Ascending aorta (tissue), 2 donors: ENCODE measurements at regions not wholly inside any gene's neighbourhood (a gene's known extent, or its start where the extent isn't known, plus 50 kb on each side); places are given as distances from the start of the nearest gene placed in this dataset.

ENCODE experiments used
- DNase-seq, 2 donors: peaks; one replicate each; pipeline ENCODE4 v3.0.0-alpha.2; 2019; ENCODE audit warnings: low spot score in 2 of 2
- H3K27ac ChIP-seq, 2 donors: fragments of 200-600 bp; sonication (generic); one replicate each; pipeline ENCODE4 v1.5.1; 2016 to 2017; ENCODE audit warnings: mild to moderate bottlenecking in 1 of 2
- H3K27me3 ChIP-seq: fragments of 200-600 bp; sonication (generic); one replicate; pipeline ENCODE4 v1.5.1; 2017
- H3K36me3 ChIP-seq, 2 donors: fragments of 200-600 bp; sonication (generic); one replicate each; pipeline ENCODE4 v1.5.1; 2016
- H3K4me1 ChIP-seq, 2 donors: fragments of 200-600 bp; sonication (generic); one replicate each; pipeline ENCODE4 v1.5.1; 2016 to 2017; ENCODE audit warnings: mild to moderate bottlenecking in 1 of 2
- H3K4me3 ChIP-seq, 2 donors: fragments of 200-600 bp; sonication (generic); one replicate each; pipeline ENCODE4 v1.5.1; 2016 to 2017; ENCODE audit warnings: mild to moderate bottlenecking in 1 of 2
- H3K9me3 ChIP-seq, 2 donors: fragments of 200-600 bp; sonication (generic); one replicate each; pipeline ENCODE4 v1.5.1; 2016
- intact Hi-C: fragments of 100-400 bp; cut with DNase I; formaldehyde crosslinking; loops from one replicate; pipeline ENCODE4 v1.15.1; 2023
- TF ChIP-seq, protein P1 (sequence below), 3 experiments: fragments of 200-600 bp in 2 of 3; fragments of 450-650 bp in 1 of 3; sonication (generic) in 2 of 3; IDR thresholded peaks; one replicate each; pipeline ENCODE4 v1.5.1; 2016 to 2019; ENCODE audit warnings: antibody characterized with exemption in 3 of 3, mild to moderate bottlenecking in 1 of 3, moderate library complexity in 1 of 3

DNA sequence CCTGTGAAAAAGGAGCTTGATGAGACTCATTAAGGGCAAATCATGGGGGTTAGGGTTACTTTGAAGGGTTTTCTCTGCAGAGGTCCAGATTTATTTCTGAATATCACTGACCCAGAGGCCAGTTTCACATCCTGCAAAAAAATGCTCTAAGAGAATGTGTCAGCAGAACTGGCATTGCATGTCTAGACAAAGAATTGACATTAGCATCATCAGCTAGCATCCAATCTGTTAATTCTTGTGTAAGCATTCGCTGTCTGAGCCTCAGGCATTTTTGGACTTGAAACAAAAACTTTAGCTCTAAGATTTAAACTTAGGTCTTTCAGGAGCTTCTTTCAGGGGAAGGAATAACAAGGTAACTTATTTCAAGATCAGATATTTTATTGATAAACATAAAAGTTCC lies 187.9 kb upstream of the ELL2 start:
- TF ChIP-seq, protein P1, sequence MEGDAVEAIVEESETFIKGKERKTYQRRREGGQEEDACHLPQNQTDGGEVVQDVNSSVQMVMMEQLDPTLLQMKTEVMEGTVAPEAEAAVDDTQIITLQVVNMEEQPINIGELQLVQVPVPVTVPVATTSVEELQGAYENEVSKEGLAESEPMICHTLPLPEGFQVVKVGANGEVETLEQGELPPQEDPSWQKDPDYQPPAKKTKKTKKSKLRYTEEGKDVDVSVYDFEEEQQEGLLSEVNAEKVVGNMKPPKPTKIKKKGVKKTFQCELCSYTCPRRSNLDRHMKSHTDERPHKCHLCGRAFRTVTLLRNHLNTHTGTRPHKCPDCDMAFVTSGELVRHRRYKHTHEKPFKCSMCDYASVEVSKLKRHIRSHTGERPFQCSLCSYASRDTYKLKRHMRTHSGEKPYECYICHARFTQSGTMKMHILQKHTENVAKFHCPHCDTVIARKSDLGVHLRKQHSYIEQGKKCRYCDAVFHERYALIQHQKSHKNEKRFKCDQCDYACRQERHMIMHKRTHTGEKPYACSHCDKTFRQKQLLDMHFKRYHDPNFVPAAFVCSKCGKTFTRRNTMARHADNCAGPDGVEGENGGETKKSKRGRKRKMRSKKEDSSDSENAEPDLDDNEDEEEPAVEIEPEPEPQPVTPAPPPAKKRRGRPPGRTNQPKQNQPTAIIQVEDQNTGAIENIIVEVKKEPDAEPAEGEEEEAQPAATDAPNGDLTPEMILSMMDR (IDR thresholded peaks at IDR 0.05), result no peak
- no peak overlapping the region for H3K27ac ChIP-seq
- H3K9me3 ChIP-seq, result no peaks in the 10 kb centered on the region

DNA sequence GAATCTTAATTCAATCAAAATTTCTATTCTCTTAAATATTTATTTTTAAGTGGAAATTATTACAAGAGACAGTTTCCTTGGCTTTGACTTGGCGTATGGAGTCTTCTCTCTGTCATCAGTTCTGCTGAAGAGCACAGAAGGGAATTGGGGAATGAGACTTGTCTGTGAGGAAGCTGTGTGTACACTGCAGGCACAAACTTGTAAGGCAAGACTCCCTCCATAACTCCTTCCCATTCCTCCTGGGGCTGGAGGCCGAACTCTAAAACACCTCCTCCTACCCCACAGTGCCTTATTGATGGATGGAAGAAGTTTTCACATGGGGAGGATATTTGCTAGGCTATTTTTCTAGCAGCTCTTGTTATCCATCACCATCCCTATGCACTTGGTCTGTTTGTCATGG lies 187.4 kb upstream of the ELL2 start:
- Histone ChIP-seq H3K9me3 (no peaks in the 10 kb centered on the region), H3K27me3 (no peaks in the 10 kb centered on the region), H3K27ac (no peak overlapping the region), H3K36me3 (no peaks in the 10 kb centered on the region), H3K4me1 (no peaks in the 10 kb centered on the region), H3K4me3 (no peak overlapping the region)
- TF ChIP-seq, protein P1 (IDR thresholded peaks at IDR 0.05), result no peak
- intact Hi-C loops, result no loop called here
- no peak for DNase-seq

More for the DNA sequence above, 187.9 kb upstream of the ELL2 start:
- Histone ChIP-seq H3K27me3 (no peaks in the 10 kb centered on the region), H3K4me3 (no peak overlapping the region), H3K4me1 (no peaks in the 10 kb centered on the region), H3K36me3 (no peaks in the 10 kb centered on the region)
- intact Hi-C loops, result no loop called here
- DNase-seq, result no peak

DNA sequence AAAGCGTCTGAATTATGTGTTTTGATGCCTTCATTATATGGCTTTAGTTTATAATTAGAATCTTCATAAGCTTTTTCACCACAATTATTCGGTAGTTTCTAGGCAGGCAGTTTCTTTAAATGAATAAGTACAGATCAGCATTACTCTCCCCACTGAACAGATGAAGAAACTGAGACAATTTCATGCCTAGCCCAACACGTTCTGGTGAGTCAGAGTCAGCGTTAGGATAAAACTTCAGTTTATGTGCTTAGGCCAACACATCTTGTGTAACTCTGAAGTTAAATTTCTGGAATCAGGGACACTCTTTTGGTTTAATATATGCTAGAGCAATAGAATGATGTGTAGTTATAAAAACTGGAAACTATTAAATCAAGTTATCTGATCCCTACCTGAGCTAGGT lies 186.7 kb upstream of the ELL2 start:
- TF ChIP-seq, protein P1 (IDR thresholded peaks at IDR 0.05), result no peak
- no peak overlapping the region for H3K27ac ChIP-seq
- intact Hi-C loops, result no loop called here
- H3K4me1 ChIP-seq, result no peaks in the 10 kb centered on the region
- H3K4me3 ChIP-seq, result no peak overlapping the region
- no peaks in the 10 kb centered on the region for H3K9me3 ChIP-seq
- H3K36me3 ChIP-seq, result no peaks in the 10 kb centered on the region
- no peak for DNase-seq
- H3K27me3 ChIP-seq, result no peaks in the 10 kb centered on the region

DNA sequence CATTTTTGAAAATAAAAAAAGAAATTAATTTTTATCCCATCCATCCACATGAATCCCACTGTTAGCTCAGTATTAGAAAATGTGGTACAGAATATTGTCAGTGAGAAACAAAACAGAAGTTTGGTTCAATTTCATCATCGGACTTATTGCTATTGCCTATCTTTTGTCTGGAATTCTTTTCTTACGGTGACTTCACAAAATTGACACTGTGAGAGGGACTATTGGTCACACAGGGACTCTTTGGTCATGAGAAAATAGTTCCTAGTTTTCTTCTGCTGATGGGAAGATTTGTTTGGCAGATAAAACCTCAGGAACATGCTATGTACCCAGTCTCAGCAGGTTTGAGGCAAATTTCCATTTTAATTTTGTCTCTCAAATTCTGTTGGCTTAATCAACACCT lies 186.2 kb upstream of the ELL2 start:
- H3K36me3 ChIP-seq, result no peaks in the 10 kb centered on the region
- H3K4me3 ChIP-seq, result no peak overlapping the region
- H3K4me1 ChIP-seq, result peaks cover 0 to 3% of the 10 kb centered on the region in 2 donors
- H3K27me3 ChIP-seq, result no peaks in the 10 kb centered on the region
- intact Hi-C loops, result no loop called here
- no peaks in the 10 kb centered on the region for H3K9me3 ChIP-seq
- TF ChIP-seq, protein P1 (IDR thresholded peaks at IDR 0.05), result no peak
- DNase-seq, result no peak
- no peak overlapping the region for H3K27ac ChIP-seq

DNA sequence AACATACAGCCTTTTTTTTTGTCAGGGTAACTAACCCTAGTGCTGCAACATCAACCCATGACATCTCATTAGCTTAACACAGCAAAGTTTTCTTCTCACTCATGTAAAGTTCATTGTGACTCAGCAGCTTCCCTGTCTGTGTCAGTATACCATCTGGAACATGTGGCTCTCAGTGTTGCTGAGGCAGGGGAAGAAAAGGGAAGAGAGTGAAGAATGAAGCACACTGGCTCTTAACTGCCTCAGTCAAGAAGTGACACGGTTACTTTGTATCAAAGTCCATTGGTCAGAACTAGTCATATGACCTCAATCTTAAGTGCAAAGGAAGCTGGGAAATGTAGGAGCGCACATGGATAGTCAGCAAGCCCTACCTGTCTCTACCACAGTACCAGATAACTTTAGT lies 185.0 kb upstream of the ELL2 start:
- H3K27me3 ChIP-seq, result no peaks in the 10 kb centered on the region
- H3K4me3 ChIP-seq, result no peak overlapping the region
- H3K4me1 ChIP-seq, result peaks cover 0 to 3% of the 10 kb centered on the region in 2 donors
- H3K9me3 ChIP-seq, result no peaks in the 10 kb centered on the region
- intact Hi-C loops, result no loop called here
- TF ChIP-seq, protein P1 (IDR thresholded peaks at IDR 0.05), result no peak
- H3K27ac ChIP-seq, result no peak overlapping the region
- DNase-seq, result peak in 1 of 2 donors; percentile 67
- no peaks in the 10 kb centered on the region for H3K36me3 ChIP-seq

DNA sequence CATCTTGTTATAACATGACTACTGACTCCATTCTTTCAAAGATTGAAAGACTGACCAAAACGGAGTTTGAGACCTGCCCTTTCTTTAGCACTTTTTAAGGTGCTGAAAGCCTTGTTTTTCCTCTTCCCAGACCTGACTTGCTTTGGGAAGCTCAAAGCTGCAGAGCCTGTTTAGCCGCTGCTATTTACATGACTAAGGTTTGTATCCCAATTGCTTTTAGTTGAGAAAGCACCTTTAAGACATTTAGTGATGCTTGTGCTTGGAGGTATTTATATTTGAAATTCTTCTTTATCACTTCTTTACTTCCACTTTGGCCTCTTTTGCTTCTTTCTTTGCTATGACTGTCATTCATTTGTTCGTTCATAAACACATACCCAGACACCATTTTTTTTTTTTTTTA lies 182.6 kb upstream of the ELL2 start:
- Histone ChIP-seq H3K4me3 (no peak overlapping the region), H3K27ac (no peak overlapping the region), H3K27me3 (no peaks in the 10 kb centered on the region), H3K36me3 (no peaks in the 10 kb centered on the region), H3K4me1 (peaks cover 2 to 12% of the 10 kb centered on the region in 2 donors), H3K9me3 (no peaks in the 10 kb centered on the region)
- intact Hi-C loops, result no loop called here
- DNase-seq, result no peak
- TF ChIP-seq, protein P1 (IDR thresholded peaks at IDR 0.05), result no peak
